ENCODE measurements at regions not wholly inside any gene's neighbourhood (a gene's known extent, or its start where the extent isn't known, plus 50 kb on each side); places are given as distances from the start of the nearest gene placed in this dataset.

- TF ChIP-seq CTCF (IDR thresholded peaks at IDR 0.05; ENCODE audit: insufficient read depth, low read length, poor library complexity, severe bottlenecking) (no peak), EZH2phosphoT487 (conservative IDR thresholded peaks at IDR 0.05; ENCODE audit: low read length) (no peak)
Observed at GRCh38 chr16:61057635-61058034, 978.6 kb downstream of the CDH8 start.

All from SU-DHL-6 (cell line).